ENCODE measurements at regions not wholly inside any gene's neighbourhood (a gene's known extent, or its start where the extent isn't known, plus 50 kb on each side); places are given as distances from the start of the nearest gene placed in this dataset.

DNA sequence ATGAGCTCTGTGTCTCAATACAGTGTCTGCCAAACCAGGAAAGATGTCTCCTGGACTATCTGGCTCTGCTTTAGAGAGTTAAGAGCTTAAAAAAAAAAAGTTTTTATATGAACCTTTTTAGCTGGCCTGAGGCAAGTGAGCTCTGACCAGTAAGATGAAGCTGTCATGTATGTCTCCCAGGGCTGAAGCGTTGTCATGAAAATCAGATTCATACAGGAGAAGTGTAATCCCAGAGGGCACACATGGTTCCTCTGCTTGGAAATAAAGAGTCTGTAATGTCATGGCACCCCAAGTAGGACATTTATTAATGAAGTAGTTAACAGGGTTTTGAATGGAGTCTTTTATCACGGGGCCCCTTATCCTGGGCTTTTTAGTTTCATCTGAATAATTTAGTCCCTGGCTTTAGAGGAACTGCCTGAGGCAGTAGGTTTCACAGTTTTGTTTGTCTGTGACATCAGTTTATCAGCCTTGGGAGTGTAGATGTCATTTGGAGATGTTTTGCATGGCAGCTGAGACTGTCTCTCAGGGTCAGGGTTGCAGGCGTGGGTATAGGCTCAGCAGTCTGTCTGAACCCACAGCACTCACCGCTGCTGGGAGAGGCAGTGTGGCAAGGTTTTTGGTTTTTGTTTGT lies 223.3 kb downstream of the DIRAS2 start:
- TF ChIP-seq, protein P1, sequence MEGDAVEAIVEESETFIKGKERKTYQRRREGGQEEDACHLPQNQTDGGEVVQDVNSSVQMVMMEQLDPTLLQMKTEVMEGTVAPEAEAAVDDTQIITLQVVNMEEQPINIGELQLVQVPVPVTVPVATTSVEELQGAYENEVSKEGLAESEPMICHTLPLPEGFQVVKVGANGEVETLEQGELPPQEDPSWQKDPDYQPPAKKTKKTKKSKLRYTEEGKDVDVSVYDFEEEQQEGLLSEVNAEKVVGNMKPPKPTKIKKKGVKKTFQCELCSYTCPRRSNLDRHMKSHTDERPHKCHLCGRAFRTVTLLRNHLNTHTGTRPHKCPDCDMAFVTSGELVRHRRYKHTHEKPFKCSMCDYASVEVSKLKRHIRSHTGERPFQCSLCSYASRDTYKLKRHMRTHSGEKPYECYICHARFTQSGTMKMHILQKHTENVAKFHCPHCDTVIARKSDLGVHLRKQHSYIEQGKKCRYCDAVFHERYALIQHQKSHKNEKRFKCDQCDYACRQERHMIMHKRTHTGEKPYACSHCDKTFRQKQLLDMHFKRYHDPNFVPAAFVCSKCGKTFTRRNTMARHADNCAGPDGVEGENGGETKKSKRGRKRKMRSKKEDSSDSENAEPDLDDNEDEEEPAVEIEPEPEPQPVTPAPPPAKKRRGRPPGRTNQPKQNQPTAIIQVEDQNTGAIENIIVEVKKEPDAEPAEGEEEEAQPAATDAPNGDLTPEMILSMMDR (IDR thresholded peaks at IDR 0.05; ENCODE audit: insufficient read depth, low read length, poor library complexity, severe bottlenecking), result no peak
- TF ChIP-seq EZH2phosphoT487 (conservative IDR thresholded peaks at IDR 0.05; ENCODE audit: low read length), result no peak

Measured in SU-DHL-6 (cell line).